ENCODE measurements at regions not wholly inside any gene's neighbourhood (a gene's known extent, or its start where the extent isn't known, plus 50 kb on each side); places are given as distances from the start of the nearest gene placed in this dataset.

DNA sequence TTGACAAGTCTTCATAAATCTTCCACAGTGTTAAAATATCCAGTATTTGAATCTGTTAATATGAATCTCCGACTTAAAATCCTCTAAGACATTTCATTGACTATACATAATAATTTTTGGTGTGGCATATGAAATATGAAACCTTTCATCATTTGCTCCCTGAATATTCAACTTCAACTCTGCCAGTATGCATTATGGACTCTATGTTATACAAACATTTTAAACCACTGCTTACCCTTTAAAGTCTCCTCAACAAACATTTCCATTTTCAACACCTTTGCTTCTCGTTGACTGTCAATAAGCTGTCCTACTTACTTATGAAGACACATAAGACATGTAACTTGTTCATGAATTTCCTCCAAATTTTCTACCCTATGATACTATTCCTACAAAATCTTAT is 579.4 kb upstream of the SLITRK6 start:
- no peak for TF ChIP-seq REST (IDR thresholded peaks at IDR 0.05; ENCODE audit: insufficient read depth in 1 of 2, low read depth in 2 of 2, low read length in 1 of 2)
- TF ChIP-seq, protein P1, sequence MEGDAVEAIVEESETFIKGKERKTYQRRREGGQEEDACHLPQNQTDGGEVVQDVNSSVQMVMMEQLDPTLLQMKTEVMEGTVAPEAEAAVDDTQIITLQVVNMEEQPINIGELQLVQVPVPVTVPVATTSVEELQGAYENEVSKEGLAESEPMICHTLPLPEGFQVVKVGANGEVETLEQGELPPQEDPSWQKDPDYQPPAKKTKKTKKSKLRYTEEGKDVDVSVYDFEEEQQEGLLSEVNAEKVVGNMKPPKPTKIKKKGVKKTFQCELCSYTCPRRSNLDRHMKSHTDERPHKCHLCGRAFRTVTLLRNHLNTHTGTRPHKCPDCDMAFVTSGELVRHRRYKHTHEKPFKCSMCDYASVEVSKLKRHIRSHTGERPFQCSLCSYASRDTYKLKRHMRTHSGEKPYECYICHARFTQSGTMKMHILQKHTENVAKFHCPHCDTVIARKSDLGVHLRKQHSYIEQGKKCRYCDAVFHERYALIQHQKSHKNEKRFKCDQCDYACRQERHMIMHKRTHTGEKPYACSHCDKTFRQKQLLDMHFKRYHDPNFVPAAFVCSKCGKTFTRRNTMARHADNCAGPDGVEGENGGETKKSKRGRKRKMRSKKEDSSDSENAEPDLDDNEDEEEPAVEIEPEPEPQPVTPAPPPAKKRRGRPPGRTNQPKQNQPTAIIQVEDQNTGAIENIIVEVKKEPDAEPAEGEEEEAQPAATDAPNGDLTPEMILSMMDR (IDR thresholded peaks at IDR 0.05) = no peak
